ENCODE measurements at regions not wholly inside any gene's neighbourhood (a gene's known extent, or its start where the extent isn't known, plus 50 kb on each side); places are given as distances from the start of the nearest gene placed in this dataset.

GRCh38 chr13:85371254-85371653 is 428.0 kb downstream of the SLITRK6 start:
- DNase-seq = no peak

- no peak for DNase-seq
These were observed 430.5 kb downstream of the SLITRK6 start for GRCh38 chr13:85368686-85369085.

DNA sequence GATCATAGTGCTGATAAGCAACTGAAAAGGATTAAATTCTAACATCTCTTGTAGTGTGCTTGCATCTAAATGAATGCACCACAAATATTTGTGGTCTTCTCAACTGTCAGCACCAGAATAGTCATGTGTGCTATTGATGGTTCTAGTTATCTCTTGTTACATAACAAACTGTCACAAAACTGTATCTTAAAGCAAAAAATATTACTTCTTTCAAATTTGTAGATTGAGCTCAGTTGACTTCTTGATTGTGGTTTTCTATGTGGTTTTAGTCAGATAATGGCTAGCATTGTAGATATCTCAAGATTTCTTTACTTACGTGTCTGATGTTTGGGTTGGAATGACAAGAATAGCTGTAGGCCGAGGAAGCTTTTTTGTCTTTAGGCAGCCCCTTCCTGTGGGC is 431.3 kb downstream of the SLITRK6 start:
- no peak for DNase-seq

DNA sequence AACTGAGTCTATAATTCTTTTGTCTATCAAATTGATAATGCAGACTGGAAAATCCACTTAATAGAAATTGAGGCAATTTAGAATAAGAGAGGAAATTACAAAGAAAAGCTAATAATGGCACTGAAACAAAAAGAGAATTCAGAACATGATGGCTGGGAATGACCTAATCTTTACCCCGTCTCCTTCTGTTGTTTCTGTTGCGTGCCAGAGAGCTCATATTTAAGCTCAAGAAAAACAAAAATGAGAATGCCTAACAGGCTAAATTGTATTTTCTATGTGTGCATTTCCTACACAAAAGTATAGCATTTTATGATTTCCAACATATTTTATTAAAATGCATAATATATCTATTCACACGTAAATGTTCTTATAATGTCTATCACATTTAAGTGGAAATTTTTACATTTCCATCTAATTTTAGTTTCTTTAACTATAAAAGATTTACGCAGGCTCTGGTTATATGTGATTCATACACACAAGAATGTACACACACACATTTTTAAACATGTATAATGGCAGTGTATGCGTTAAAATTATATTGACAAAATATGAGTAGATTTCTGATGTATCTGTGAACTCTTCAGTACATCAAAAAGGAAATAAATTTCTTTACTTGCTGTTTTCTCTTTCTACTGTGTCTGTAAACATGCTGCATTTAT is 432.3 kb downstream of the SLITRK6 start:
- DNase-seq = no peak

GRCh38 chr13:85363504-85363903 is 435.7 kb downstream of the SLITRK6 start:
- DNase-seq = no peak

DNA sequence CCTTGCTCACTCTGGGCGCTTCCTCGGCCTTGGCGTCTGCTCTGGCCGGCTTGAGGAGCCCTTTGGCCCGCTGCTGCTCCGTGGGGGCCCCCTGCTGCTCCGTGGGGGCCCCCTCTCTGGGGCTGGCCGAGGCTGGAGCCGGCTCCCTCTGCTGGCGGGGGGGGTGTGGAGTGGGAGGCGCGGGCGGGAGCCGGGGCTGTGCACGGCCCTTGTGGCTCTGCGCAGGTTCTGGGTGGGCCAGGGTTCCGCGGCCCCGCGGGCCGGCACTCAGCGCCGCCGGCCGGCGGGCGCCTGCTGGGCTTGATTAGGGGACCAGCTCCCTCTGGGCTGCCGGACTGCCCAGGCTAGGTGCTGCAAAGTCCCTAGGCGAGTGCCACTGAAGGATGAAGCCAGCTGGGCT is 436.2 kb downstream of the SLITRK6 start:
- DNase-seq = no peak

GRCh38 chr13:85347251-85347650 is 452.0 kb downstream of the SLITRK6 start:
- no peak for DNase-seq

- no peak for DNase-seq
These were observed 465.0 kb downstream of the SLITRK6 start for GRCh38 chr13:85334187-85334586.

GRCh38 chr13:85333506-85334020 is 465.7 kb downstream of the SLITRK6 start:
- DNase-seq = no peak

DNA sequence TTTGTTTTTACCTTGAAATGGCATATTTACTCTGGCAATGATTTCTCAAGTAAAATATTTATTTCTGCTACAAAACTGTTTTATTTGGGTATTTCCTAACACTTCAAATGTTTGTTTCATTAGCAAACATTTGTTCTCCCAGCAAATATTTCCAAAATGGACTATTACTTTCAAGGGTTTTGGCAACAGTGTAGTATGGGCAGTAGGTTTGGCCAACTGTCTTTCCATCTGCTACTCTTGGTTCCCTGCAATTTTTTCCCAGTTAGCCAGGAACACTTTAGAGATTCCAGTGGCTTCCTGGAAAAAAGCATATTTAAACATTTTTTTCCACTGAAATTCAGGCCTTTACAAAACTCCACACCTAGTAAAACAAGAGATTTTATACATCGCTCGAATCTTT is 466.6 kb downstream of the SLITRK6 start:
- DNase-seq = no peak

GRCh38 chr13:85321734-85322133 is 477.5 kb downstream of the SLITRK6 start:
- no peak for DNase-seq

GRCh38 chr13:85317781-85318180 is 481.4 kb downstream of the SLITRK6 start:
- DNase-seq = no peak

DNA sequence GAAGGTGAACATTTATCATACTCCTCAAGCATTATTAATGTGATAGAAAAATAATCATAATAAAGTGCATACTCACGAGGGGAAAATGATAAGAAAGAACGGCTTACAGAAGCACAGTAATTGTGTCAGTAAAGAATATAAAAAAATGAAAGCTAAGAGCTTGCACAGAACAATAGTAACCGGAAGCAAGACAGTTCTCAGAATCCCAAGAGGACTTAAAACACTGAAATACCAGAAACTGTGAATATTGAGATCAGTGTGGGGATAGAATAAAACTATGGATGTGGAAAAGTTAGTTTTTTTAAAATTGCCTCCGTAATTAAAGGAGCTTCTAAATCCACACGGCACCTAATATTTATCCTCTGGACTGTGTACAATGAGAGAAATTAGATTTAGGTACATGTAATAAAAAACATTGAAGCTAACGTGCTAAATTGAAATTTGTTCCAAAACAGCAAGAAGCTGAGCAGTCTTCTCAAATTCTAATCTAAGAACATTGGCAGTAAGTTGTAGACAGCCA is 482.7 kb downstream of the SLITRK6 start:
- no peak for DNase-seq

DNA sequence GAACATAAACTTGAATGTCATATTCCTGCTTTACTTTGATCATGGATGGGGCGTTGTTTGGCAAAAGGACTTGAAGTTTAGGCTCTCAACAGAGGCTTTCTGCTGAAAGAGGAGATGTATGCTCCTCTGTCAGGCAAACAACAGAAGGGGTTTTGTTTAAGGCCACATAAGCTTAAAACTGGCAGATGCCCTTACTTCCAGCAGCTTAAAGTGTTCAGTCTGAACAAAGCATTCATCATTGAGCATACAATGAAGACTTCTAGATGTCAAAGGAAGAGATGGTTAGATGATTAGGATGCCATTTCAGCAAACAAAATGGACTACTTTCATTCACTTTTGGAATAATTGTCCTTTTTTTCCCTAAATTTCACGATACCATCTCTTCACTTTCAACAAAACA is 484.5 kb downstream of the SLITRK6 start:
- DNase-seq = no peak

DNA sequence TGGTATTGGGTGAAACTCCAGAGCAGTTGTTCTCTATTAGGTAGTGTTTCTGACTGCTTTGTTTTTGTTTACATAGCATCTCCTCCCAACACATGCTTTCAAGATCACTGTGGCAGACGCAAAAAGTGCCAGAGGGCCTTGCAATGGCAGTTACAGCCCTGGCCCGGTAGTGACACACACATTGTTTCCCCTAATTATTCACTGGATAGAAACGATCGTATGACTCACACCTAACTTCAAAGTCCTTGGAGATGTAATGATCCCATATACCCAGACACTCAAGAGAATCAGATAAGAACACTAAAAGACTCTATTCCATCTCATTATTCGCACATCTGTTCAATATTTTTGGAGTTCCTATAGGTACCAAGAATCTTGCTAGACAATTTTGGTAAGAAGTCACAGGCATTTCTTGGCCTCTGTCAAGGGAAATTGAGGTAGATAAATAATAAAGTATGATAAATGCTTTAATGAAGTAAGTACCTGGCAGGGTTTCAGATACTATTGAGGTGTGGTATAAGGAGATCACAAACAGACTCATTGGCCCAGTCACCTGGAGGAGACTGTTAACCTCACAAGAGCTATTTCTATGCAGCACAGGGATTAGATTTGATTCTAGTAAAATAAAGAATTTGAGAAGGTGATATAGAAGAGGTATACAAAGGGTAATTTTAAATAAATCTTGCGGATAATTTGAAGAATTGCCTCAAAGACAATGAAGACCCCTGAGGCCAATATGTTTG is 485.3 kb downstream of the SLITRK6 start:
- no peak for DNase-seq

- DNase-seq = no peak
These were observed 487.1 kb downstream of the SLITRK6 start for GRCh38 chr13:85312071-85312470.

DNA sequence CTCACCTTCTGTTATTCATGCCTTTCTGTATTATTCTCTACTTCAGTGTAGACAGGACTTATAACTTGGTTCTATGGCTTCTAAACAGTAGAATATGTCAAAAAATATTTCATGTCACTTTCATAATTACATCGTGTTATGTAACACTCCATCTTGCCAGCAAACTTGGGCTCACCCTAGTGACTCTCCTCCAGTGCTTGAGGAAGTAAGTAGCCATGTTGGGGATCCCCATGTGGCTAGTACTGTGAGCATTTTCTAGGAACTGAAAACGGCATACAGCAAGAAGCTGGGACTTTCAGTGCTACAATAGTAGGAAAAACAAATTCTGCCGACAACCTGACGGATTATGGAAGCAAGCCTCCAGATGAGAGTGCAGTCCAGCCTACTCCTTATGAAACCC is 495.6 kb downstream of the SLITRK6 start:
- DNase-seq = no peak

- DNase-seq = no peak
These were observed 500.8 kb downstream of the SLITRK6 start for GRCh38 chr13:85298387-85298924.

GRCh38 chr13:85288698-85289097 is 510.5 kb downstream of the SLITRK6 start:
- no peak for DNase-seq

GRCh38 chr13:85287528-85287927 is 511.7 kb downstream of the SLITRK6 start:
- no peak for DNase-seq

DNA sequence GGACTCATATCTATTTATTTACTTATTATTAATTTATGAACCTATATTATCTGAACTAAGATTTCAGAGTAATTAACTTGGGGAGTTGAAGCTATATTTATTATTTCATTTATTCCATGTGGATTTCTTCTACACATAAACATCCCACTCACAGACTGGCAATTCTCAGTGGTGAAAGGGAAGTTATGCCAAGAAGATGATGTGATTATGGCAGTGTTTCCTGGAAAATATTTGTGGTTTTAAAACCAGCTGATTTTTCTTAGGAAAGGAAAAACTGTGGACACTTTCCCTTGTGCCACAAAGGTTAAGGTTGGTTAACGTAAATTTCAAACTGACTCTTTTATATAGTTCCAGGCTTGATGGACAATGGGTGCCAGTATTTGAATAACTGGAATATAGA is 513.1 kb downstream of the SLITRK6 start:
- DNase-seq = no peak

DNA sequence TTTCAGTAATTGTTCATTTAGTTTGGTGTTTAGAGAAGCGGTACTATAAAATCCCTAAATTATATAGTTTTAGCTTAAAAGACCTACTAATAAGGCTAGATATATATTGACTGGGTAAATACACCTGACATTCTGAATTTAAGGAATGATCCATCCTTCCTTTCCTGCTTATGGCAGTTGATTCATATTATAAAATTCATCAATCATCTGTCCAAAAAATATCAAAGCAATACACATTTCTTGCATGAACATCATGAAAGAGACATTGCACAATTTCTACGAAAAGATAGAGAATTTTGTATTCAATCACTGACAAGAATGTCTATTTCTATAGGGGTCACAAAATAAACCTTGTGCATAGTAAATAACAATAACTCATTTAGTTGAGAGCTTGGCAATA is 514.9 kb downstream of the SLITRK6 start:
- no peak for DNase-seq

DNA sequence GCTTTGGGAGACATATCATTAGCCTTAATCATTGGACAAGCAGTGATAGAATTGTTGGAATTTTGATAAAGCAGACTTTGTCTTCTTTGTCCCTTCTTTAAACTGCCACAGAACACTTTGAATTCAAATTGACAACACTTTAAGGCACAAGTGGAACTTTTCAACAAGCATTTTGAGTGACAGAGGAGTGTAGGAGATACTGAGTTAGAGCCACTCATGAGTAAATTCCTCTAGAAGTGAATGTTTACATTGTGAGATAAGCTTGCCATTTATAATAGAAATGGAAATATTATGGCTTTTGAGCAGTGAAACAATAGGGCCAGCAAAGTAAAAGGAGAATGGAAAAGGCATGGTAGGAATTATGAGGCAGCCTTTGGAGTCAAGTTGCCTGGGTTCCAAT is 515.8 kb downstream of the SLITRK6 start:
- DNase-seq = no peak

DNA sequence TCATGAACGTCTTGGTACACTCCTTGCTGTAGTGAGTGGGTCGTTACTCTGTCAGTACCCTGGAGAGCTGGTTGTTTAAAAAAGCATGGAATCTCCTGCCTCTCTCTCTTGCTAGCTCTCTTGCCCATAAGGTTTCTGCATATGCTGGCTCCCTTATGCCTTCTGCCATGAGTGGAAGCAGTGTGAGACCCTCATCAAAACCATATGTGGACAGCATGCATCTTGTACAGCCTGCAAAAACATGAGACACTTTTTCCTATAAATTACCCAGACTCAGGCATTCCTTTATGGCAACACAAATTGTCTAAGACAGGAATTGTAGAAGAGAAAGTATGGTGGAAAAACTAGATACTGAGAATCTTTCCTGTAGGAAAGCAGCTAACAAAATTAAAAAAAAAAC is 516.3 kb downstream of the SLITRK6 start:
- no peak for DNase-seq

All from activated naive CD4-positive, alpha-beta T cell treated with Interleukin-2 at 50 U/mL for 16 hours (primary cell).